ENCODE measurements at regions not wholly inside any gene's neighbourhood (a gene's known extent, or its start where the extent isn't known, plus 50 kb on each side); places are given as distances from the start of the nearest gene placed in this dataset.

DNA sequence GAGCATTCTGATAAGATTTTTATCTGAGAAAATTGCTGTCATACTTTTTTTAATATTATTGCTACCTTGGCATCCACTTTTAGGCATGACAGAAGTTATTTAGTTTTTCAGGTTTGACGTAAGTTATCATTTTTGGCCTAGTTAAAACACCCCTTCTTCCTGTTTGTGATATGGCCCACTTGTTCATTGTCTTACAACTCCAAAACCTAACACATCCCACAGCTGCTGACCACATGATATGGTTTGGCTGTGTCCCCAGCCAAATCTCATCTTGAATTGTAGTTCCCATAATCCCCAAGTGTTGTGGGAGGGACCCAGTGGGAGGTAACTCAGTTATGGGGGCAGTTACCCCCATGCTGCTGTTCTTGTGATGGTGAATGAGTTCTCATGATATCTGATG lies 388.1 kb downstream of the SLC4A3 start:
- no peaks in the 10 kb centered on the region for H3K27me3 ChIP-seq
- H3K27ac ChIP-seq: no peak overlapping the region
- no peaks in the 10 kb centered on the region for H3K9me3 ChIP-seq
- no peak for DNase-seq
- H3K36me3 ChIP-seq: no peaks in the 10 kb centered on the region
- H3K4me3 ChIP-seq: no peak overlapping the region
- intact Hi-C loops (cut with DNase I; ENCODE audit: low total_unique reads) (no loop called here), in situ Hi-C loops (cut with MboI; ENCODE audit: low pct_ligation_motif_present in 1 of 4, low pct_unique_long_range_greater_than_20kb in 1 of 4, low sequenced_read_pairs in 3 of 4) (no loop called here)
- TF ChIP-seq POLR2A (IDR thresholded peaks at IDR 0.05) (no peak), EP300 (IDR thresholded peaks at IDR 0.05; ENCODE audit: low read depth) (no peak), POLR2AphosphoS5 (IDR thresholded peaks at IDR 0.05) (no peak)
- TF ChIP-seq, protein P1, sequence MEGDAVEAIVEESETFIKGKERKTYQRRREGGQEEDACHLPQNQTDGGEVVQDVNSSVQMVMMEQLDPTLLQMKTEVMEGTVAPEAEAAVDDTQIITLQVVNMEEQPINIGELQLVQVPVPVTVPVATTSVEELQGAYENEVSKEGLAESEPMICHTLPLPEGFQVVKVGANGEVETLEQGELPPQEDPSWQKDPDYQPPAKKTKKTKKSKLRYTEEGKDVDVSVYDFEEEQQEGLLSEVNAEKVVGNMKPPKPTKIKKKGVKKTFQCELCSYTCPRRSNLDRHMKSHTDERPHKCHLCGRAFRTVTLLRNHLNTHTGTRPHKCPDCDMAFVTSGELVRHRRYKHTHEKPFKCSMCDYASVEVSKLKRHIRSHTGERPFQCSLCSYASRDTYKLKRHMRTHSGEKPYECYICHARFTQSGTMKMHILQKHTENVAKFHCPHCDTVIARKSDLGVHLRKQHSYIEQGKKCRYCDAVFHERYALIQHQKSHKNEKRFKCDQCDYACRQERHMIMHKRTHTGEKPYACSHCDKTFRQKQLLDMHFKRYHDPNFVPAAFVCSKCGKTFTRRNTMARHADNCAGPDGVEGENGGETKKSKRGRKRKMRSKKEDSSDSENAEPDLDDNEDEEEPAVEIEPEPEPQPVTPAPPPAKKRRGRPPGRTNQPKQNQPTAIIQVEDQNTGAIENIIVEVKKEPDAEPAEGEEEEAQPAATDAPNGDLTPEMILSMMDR (IDR thresholded peaks at IDR 0.05): no peak
- no peaks in the 10 kb centered on the region for H3K4me1 ChIP-seq
- WGBS, 2 donors (ENCODE audit: low coverage in 1 of 2): 28 to 49% methylated on average over 1 of the region's 1 CpG

DNA sequence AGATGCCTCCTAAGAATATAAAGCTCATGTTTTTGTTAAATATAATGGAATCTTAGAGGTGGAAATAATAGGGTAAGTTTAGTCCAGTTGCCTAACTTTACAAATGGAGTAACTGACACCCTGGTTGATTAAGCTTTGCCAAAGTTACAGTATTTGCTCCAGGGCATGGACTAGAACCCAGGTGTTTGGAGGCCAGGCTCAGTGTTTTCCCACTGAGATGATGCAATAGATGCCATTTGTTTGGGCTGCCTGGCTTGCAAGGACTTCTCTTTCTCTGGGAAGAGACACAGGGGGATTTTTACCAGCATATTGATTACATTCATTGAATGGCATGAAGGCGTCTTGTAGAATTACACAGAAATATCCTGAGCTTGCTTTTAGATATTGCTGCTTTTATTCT lies 397.8 kb downstream of the SLC4A3 start:
- Histone ChIP-seq H3K27ac (no peak overlapping the region), H3K4me1 (no peaks in the 10 kb centered on the region), H3K9me3 (no peaks in the 10 kb centered on the region), H3K27me3 (no peaks in the 10 kb centered on the region), H3K36me3 (no peaks in the 10 kb centered on the region), H3K4me3 (no peak overlapping the region)
- in situ Hi-C loops (cut with MboI; ENCODE audit: low pct_ligation_motif_present in 1 of 4, low pct_unique_long_range_greater_than_20kb in 1 of 4, low sequenced_read_pairs in 3 of 4): no loop called here
- intact Hi-C loops (cut with DNase I; ENCODE audit: low total_unique reads): no loop called here
- DNase-seq: no peak
- TF ChIP-seq POLR2AphosphoS5 (IDR thresholded peaks at IDR 0.05): no peak
- TF ChIP-seq POLR2A (IDR thresholded peaks at IDR 0.05): no peak
- TF ChIP-seq EP300 (IDR thresholded peaks at IDR 0.05; ENCODE audit: low read depth): no peak
- TF ChIP-seq, protein P1 (IDR thresholded peaks at IDR 0.05): no peak
- 80% methylated on average over 1 of the region's 1 CpG; no CpG with 5 or more reads in 1 of the 2 donors for WGBS, 2 donors (ENCODE audit: low coverage in 1 of 2)

DNA sequence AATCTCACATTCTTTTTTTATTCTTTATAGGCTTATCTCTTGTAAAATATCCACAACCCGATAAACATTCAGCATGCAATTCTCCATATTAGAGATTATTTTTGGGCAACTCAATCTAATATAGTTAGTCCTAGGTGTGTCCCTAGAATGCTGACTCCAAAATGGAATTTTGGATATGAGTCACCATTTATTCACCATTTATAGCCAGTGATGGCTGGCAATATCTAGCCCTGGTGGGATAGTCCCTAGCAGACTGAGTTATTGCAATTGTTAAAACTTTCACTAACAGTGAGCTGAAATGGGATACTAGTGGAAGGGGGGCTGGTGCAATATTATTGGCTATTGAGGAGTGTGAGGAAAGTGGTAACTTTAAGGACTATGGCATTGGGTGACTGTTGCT lies 401.6 kb downstream of the SLC4A3 start:
- TF ChIP-seq POLR2AphosphoS5 (IDR thresholded peaks at IDR 0.05): no peak
- TF ChIP-seq, protein P1 (IDR thresholded peaks at IDR 0.05): no peak
- TF ChIP-seq POLR2A (IDR thresholded peaks at IDR 0.05): no peak
- TF ChIP-seq EP300 (IDR thresholded peaks at IDR 0.05; ENCODE audit: low read depth): no peak
- Histone ChIP-seq H3K4me1 (no peaks in the 10 kb centered on the region), H3K4me3 (no peak overlapping the region), H3K27ac (no peak overlapping the region), H3K36me3 (no peaks in the 10 kb centered on the region), H3K27me3 (no peaks in the 10 kb centered on the region), H3K9me3 (no peaks in the 10 kb centered on the region)
- intact Hi-C loops (cut with DNase I; ENCODE audit: low total_unique reads) (no loop called here), in situ Hi-C loops (cut with MboI; ENCODE audit: low pct_ligation_motif_present in 1 of 4, low pct_unique_long_range_greater_than_20kb in 1 of 4, low sequenced_read_pairs in 3 of 4) (no loop called here)
- 93% methylated on average over 1 of the region's 1 CpG; no CpG with 5 or more reads in 1 of the 2 donors for WGBS, 2 donors (ENCODE audit: low coverage in 1 of 2)
- no peak for DNase-seq

DNA sequence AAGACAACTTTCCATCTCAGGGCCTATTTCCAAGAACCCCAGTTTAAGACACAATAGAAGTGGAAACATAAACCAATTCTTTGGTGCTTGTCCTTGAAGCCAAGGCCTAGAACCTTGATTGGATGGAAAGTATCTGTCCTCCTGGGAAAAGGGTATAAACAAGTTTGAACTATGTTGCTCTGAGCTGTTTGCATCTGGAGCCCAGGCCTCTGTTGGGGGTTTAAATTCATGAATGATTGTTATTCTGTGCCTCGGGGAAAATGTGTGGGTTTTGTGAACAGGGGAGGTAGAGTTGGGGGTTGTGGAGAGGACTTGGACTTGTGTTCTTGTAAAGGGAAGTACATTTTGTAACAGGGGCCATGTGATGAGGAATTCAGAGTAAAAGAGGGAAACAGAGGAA lies 406.1 kb downstream of the SLC4A3 start:
- DNase-seq: no peak
- in situ Hi-C loops (cut with MboI; ENCODE audit: low pct_ligation_motif_present in 1 of 4, low pct_unique_long_range_greater_than_20kb in 1 of 4, low sequenced_read_pairs in 3 of 4): no loop called here
- WGBS, 2 donors (ENCODE audit: low coverage in 1 of 2): 82% methylated on average over 1 of the region's 1 CpG; no CpG with 5 or more reads in 1 of the 2 donors
- intact Hi-C loops (cut with DNase I; ENCODE audit: low total_unique reads): no loop called here
- no peaks in the 10 kb centered on the region for H3K9me3 ChIP-seq
- no peak overlapping the region for H3K27ac ChIP-seq
- TF ChIP-seq POLR2AphosphoS5 (IDR thresholded peaks at IDR 0.05) (no peak), EP300 (IDR thresholded peaks at IDR 0.05; ENCODE audit: low read depth) (no peak), POLR2A (IDR thresholded peaks at IDR 0.05) (no peak)
- TF ChIP-seq, protein P1 (IDR thresholded peaks at IDR 0.05): no peak
- H3K36me3 ChIP-seq: no peaks in the 10 kb centered on the region
- no peak overlapping the region for H3K4me3 ChIP-seq
- no peaks in the 10 kb centered on the region for H3K4me1 ChIP-seq
- H3K27me3 ChIP-seq: no peaks in the 10 kb centered on the region

Measured in transverse colon (tissue), 4 donors.